CD14-positive monocyte (primary cell): ENCODE measurements at regions not wholly inside any gene's neighbourhood (a gene's known extent, or its start where the extent isn't known, plus 50 kb on each side); places are given as distances from the start of the nearest gene placed in this dataset.

Source experiments
- DNase-seq, 3 donors: peaks; one replicate each; pipeline ENCODE4 v3.0.0-alpha.2; 2011 to 2022
- H2AFZ ChIP-seq: 2 replicates; pipeline ENCODE4 v1.6.0; 2012; ENCODE audit warnings: mild to moderate bottlenecking, low read depth, low read length, inconsistent platforms; ENCODE audit not compliant: insufficient read depth, poor library complexity, severe bottlenecking
- H3K27ac ChIP-seq, 2 donors: 1 replicate in 1 of 2; 2 replicates in 1 of 2; pipeline ENCODE4 v1.5.1; 2012 to 2013; ENCODE audit warnings: low read length in 2 of 2, control low read depth in 1 of 2, inconsistent platforms in 1 of 2, low read depth in 1 of 2, mild to moderate bottlenecking in 1 of 2
- H3K27me3 ChIP-seq, 2 donors: one replicate each; pipeline versions ENCODE4 v1.6.0 to v1.6.1; 2011 to 2013; ENCODE audit warnings: low read length in 2 of 2; ENCODE audit not compliant: control insufficient read depth in 2 of 2, insufficient read depth in 2 of 2
- H3K36me3 ChIP-seq, 2 donors: replicated peaks in 1 of 2; 1 replicate in 1 of 2; 2 replicates in 1 of 2; pipeline versions ENCODE4 v1.5.1 to v1.6.1; 2012 to 2013; ENCODE audit warnings: low read length in 2 of 2, control low read depth in 1 of 2, inconsistent platforms in 1 of 2, mild to moderate bottlenecking in 1 of 2; ENCODE audit not compliant: insufficient read depth in 2 of 2, control insufficient read depth in 1 of 2
- H3K4me1 ChIP-seq, 2 donors: 1 replicate in 1 of 2; 2 replicates in 1 of 2; pipeline versions ENCODE4 v1.5.1 to v1.6.1; 2012 to 2013; ENCODE audit warnings: low read length in 2 of 2, control low read depth in 1 of 2, inconsistent platforms in 1 of 2, mild to moderate bottlenecking in 1 of 2, moderate library complexity in 1 of 2; ENCODE audit not compliant: insufficient read depth in 2 of 2, control insufficient read depth in 1 of 2
- H3K4me2 ChIP-seq: replicated peaks from 2 replicates; pipeline ENCODE3; 2012; ENCODE audit warnings: low read length, moderate library complexity, mild to moderate bottlenecking; ENCODE audit not compliant: poor library complexity, severe bottlenecking; ENCODE audit errors: extremely low read depth
- H3K4me3 ChIP-seq, 3 experiments: fragments of 200-600 bp in 1 of 3; sonication (generic) in 1 of 3; replicated peaks in 1 of 3; 1 replicate in 2 of 3; 2 replicates in 1 of 3; pipeline ENCODE4 v1.5.1; 2011 to 2013; ENCODE audit warnings: low read length in 3 of 3, mild to moderate bottlenecking in 3 of 3, control low read depth in 2 of 3, low read depth in 2 of 3, inconsistent platforms in 1 of 3, moderate library complexity in 1 of 3
- H3K79me2 ChIP-seq: 2 replicates; pipeline ENCODE4 v1.6.0; 2012; ENCODE audit warnings: mild to moderate bottlenecking, control low read depth, inconsistent platforms, low read length, moderate library complexity; ENCODE audit not compliant: insufficient read depth
- H3K9ac ChIP-seq: 2 replicates; pipeline ENCODE4 v1.6.0; 2017; ENCODE audit warnings: low read length, mild to moderate bottlenecking; ENCODE audit not compliant: insufficient read depth, poor library complexity, severe bottlenecking
- H3K9me3 ChIP-seq, 2 donors: replicated peaks in 1 of 2; 1 replicate in 1 of 2; 2 replicates in 1 of 2; pipeline versions ENCODE4 v1.5.1 to v1.6.1; 2012 to 2013; ENCODE audit warnings: low read length in 2 of 2, control low read depth in 1 of 2; ENCODE audit not compliant: control insufficient read depth in 1 of 2, insufficient read depth in 1 of 2
- H4K20me1 ChIP-seq: 2 replicates; pipeline ENCODE4 v1.6.0; 2012; ENCODE audit warnings: mild to moderate bottlenecking, low read length, control low read depth, moderate library complexity; ENCODE audit not compliant: insufficient read depth
- H3K27ac Mint-ChIP-seq, 7 donors: one replicate each; pipeline ENCODE4 v1.8.0; 2020; ENCODE audit warnings: mild to moderate bottlenecking in 7 of 7, mixed read lengths in 7 of 7, moderate library complexity in 6 of 7, inconsistent platforms in 2 of 7
- H3K27me3 Mint-ChIP-seq, 3 donors: one replicate each; pipeline ENCODE4 v1.8.0; 2021 to 2022; ENCODE audit warnings: low read depth in 3 of 3, mild to moderate bottlenecking in 3 of 3, mixed read lengths in 3 of 3, moderate library complexity in 3 of 3, inconsistent platforms in 1 of 3
- H3K36me3 Mint-ChIP-seq, 2 donors: one replicate each; pipeline ENCODE4 v1.8.0; 2020; ENCODE audit warnings: mixed read lengths in 2 of 2, inconsistent platforms in 1 of 2, mild to moderate bottlenecking in 1 of 2
- H3K4me1 Mint-ChIP-seq: one replicate; pipeline ENCODE4 v1.8.0; 2020; ENCODE audit warnings: mild to moderate bottlenecking, mixed read lengths
- H3K4me3 Mint-ChIP-seq, 2 donors: one replicate each; pipeline ENCODE4 v1.8.0; 2020; ENCODE audit warnings: mild to moderate bottlenecking in 2 of 2, mixed read lengths in 2 of 2, moderate library complexity in 1 of 2
- H3K9me3 Mint-ChIP-seq, 7 donors: one replicate each; pipeline ENCODE4 v1.8.0; 2020 to 2022; ENCODE audit warnings: mixed read lengths in 7 of 7, mild to moderate bottlenecking in 6 of 7, moderate library complexity in 6 of 7, inconsistent platforms in 2 of 7
- WGBS: methylation state at CpG from one replicate; pipeline ENCODE4 v1.1.5; 2013; ENCODE audit warnings: missing lambda C conversion rate; ENCODE audit not compliant: insufficient coverage; 5-methylcytosine and 5-hydroxymethylcytosine counted together
- intact Hi-C, 2 donors: fragments of 100-400 bp; cut with micrococcal nuclease; formaldehyde crosslinking; loops; one replicate each; pipeline versions ENCODE4 v1.15.0 to v1.15.1; 2023
- TF ChIP-seq, protein P1 (sequence below): fragments of 200-600 bp; IDR thresholded peaks from one replicate; pipeline ENCODE4 v1.8.0; 2022; ENCODE audit warnings: antibody characterized with exemption, mild to moderate bottlenecking

DNA sequence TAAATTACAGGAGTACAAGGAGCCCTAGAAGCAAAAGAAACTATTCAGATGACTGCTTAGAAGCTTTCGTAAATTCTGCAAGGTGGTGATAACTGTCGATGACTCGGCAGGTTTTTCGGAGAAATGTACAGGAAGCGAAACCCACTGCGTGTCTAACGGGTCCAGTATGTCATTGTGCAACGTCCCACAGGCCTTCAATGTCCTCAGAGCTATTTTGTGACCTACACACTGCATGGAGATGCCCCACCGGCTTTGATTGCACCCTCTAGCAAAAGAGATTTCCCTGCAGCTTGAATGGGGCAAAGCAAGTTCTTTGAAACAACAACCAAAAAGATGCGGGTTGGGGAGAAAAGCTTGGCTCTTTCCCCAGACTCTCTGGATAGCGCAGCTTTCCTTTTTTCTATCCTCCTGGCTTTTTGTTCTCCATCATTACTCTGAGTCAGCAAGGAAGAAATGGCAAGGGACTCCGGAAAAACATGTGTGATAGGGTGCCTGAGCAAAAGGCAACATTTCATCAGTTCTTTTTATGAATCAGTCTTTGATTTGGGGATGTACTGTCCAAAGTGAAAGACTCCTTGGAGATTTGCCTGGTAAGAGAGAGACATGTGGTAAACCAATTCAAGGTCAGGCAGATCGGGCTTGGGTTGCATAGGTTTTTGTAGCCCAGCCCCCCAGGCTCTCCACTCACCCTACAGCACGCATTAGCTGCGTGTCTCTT, 112.0 kb upstream of the TBL1X start:
- Mint-ChIP-seq H3K4me3 (peak overlapping the region; percentile 47 to 80), H3K4me1 (peaks cover 59% of the 10 kb centered on the region), H3K27me3 (peaks cover 0 to 11% (median 0%) of the 10 kb centered on the region in 3 donors), H3K36me3 (peaks cover 0 to 6% of the 10 kb centered on the region in 2 donors), H3K27ac (peak overlapping the region; percentile 86 to 97 (median 95)), H3K9me3 (peaks cover 0 to 13% (median 6%) of the 10 kb centered on the region in 7 donors)
- no peaks in the 10 kb centered on the region for H3K27me3 ChIP-seq
- H4K20me1 ChIP-seq = no peaks in the 10 kb centered on the region
- peak overlapping the region; percentile 14 for H2AFZ ChIP-seq
- H3K9me3 ChIP-seq = no peaks in the 10 kb centered on the region
- peak overlapping the region; percentile 65 to 77 for H3K27ac ChIP-seq
- intact Hi-C loops = loop anchor here in 1 of 2 donors (10.0 kb wide), 1 partner anchor 78 kb away; no protein-coding TSS in a partner anchor
- TF ChIP-seq, protein P1, sequence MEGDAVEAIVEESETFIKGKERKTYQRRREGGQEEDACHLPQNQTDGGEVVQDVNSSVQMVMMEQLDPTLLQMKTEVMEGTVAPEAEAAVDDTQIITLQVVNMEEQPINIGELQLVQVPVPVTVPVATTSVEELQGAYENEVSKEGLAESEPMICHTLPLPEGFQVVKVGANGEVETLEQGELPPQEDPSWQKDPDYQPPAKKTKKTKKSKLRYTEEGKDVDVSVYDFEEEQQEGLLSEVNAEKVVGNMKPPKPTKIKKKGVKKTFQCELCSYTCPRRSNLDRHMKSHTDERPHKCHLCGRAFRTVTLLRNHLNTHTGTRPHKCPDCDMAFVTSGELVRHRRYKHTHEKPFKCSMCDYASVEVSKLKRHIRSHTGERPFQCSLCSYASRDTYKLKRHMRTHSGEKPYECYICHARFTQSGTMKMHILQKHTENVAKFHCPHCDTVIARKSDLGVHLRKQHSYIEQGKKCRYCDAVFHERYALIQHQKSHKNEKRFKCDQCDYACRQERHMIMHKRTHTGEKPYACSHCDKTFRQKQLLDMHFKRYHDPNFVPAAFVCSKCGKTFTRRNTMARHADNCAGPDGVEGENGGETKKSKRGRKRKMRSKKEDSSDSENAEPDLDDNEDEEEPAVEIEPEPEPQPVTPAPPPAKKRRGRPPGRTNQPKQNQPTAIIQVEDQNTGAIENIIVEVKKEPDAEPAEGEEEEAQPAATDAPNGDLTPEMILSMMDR = no peak
- H3K4me1 ChIP-seq = peaks cover 54 to 71% of the 10 kb centered on the region in 2 donors
- no peaks in the 10 kb centered on the region for H3K36me3 ChIP-seq
- peak overlapping the region; percentile 50 for H3K9ac ChIP-seq
- 7% methylated on average over 3 of the region's 15 CpGs for WGBS
- H3K79me2 ChIP-seq = no peaks in the 10 kb centered on the region
- H3K4me3 ChIP-seq = peak overlapping the region in 2 of 3 experiments; percentile 33 to 69
- peak; percentile 86 to 91 (median 89) for DNase-seq
- peak overlapping the region; percentile 77 for H3K4me2 ChIP-seq

DNA sequence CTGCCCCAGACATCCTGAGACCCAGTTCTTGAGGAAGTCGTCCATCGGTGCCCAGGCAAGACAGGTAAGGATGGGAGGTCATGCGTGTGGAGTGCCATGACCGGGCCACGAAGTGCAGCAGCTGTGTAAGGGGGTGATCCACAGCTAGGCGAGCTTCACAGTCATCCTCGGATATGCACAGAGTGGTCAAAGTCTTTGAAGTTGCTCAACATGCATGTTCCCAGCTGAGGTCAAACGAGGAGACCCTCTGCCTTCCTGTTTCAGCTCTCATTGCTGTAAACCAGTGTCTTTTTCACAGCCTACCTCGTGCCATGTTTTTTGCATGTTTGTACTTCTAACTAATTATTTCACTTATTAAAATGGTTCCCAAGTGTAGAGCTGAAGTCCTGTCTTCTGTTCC, 109.9 kb upstream of the TBL1X start:
- H3K36me3 Mint-ChIP-seq = peaks cover 0 to 6% of the 10 kb centered on the region in 2 donors
- Histone ChIP-seq H3K4me2 (no peak overlapping the region), H3K4me3 (no peak overlapping the region), H3K27ac (no peak overlapping the region), H2AFZ (no peak overlapping the region), H3K4me1 (peaks cover 51 to 64% of the 10 kb centered on the region in 2 donors), H3K36me3 (no peaks in the 10 kb centered on the region), H3K9me3 (no peaks in the 10 kb centered on the region), H3K27me3 (no peaks in the 10 kb centered on the region), H3K9ac (no peak overlapping the region), H4K20me1 (no peaks in the 10 kb centered on the region), H3K79me2 (no peaks in the 10 kb centered on the region)
- 0% methylated on average over 2 of the region's 9 CpGs for WGBS
- peak overlapping the region in 1 of 7 donors; percentile 54 for H3K27ac Mint-ChIP-seq
- TF ChIP-seq, protein P1 = no peak
- intact Hi-C loops = loop anchor here in 1 of 2 donors (10.0 kb wide), 1 partner anchor 80 kb away; no protein-coding TSS in a partner anchor
- no peak overlapping the region for H3K4me3 Mint-ChIP-seq
- peaks cover 0 to 14% (median 0%) of the 10 kb centered on the region in 3 donors for H3K27me3 Mint-ChIP-seq
- peaks cover 0 to 13% (median 6%) of the 10 kb centered on the region in 7 donors for H3K9me3 Mint-ChIP-seq
- DNase-seq = peak in 1 of 3 donors; percentile 14
- H3K4me1 Mint-ChIP-seq = peaks cover 54% of the 10 kb centered on the region
